ENCODE measurements at regions not wholly inside any gene's neighbourhood (a gene's known extent, or its start where the extent isn't known, plus 50 kb on each side); places are given as distances from the start of the nearest gene placed in this dataset.

GRCh38 chr4:138317175-138317748 lies 75.1 kb upstream of the SLC7A11 start:
- DNase-seq (ENCODE audit: low read depth) = no peak

DNA sequence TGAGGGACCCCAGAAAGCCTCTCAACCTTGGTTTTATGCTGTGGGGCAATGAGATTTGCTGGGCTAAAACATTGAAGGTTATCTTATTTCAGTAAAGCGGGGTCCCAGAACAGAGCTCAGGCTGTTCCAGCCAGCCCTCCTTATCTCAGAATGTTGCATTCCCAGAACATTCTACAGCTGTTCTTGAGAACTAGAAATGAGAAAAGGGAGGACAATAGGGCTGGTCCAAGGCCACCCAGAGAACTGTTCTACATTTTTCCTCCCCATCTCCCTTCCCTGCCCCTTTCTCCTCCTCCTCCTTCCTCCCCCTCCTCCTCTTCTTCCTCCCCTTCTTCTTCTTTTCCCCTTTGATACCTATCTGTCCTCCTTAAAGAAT lies 70.4 kb upstream of the SLC7A11 start:
- DNase-seq (ENCODE audit: low read depth) = no peak

DNA sequence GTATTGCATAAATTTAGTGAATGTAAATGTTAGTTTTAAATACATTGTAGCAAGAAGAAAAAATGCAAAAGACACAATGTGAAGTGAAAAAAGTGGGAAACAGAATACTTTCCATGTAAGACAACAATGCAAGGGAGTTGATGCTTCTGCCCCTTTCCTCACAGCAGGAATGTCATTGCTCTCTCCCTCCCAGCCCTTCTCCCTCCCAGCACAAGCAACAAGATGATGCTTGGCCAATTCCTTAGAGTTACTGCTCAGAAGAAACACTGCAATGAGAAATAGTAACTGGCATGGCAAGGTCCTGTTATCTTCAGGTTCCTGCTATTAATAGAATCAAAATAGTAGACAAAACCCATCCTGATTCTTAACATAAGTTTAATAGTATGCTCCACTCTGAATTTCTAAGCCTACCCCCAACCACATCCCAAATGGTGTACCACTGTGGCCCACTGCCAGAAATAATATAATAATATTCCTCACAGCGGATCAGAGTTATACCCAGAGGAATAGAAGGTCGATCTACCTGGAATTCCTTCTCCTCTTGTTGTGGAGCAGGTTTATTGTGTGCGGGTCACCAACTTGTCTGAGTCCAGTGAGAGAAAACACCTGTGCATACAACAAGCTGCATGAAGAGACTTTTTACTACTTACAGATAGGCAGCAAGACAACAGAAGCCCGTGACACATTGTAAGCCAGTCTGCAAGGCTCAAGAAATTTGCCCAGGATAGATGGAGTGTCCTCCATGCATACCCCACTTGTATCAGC lies 69.8 kb upstream of the SLC7A11 start:
- DNase-seq (ENCODE audit: low read depth) = no peak

- DNase-seq (ENCODE audit: low read depth) = peak; percentile 6
Measured at GRCh38 chr4:138310991-138311390, 68.8 kb upstream of the SLC7A11 start.

DNA sequence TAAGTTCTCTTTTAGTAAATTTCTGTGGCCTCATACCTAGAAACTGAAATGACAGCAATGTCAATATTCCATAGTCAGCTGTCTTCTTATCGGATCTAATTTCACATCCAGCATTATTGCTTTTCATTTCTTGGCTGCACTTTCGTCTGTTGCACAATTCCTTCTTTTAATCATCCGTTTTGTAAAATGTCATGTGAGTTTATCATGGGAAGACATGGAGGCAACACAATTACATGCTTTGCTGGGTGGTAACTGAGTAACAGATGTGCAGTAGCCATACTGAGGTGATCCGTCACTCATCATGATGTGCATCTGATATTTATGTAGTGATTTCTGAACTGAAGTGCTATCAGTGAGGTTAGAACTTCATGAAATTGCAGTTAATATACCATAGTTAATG lies 68.3 kb upstream of the SLC7A11 start:
- DNase-seq (ENCODE audit: low read depth) = no peak

- peak; percentile 63 for DNase-seq (ENCODE audit: low read depth)
Measured at GRCh38 chr4:138308356-138308755, 66.2 kb upstream of the SLC7A11 start.

GRCh38 chr4:138307319-138307718 lies 65.2 kb upstream of the SLC7A11 start:
- DNase-seq (ENCODE audit: low read depth) = no peak

- DNase-seq (ENCODE audit: low read depth) = no peak
Measured at GRCh38 chr4:138305050-138305449, 62.9 kb upstream of the SLC7A11 start.

- no peak for DNase-seq (ENCODE audit: low read depth)
Measured at GRCh38 chr4:138301536-138301935, 59.4 kb upstream of the SLC7A11 start.

GRCh38 chr4:138300616-138301015 lies 58.5 kb upstream of the SLC7A11 start:
- DNase-seq (ENCODE audit: low read depth) = no peak

- no peak for DNase-seq (ENCODE audit: low read depth)
Measured at GRCh38 chr4:138299881-138300280, 57.7 kb upstream of the SLC7A11 start.

DNA sequence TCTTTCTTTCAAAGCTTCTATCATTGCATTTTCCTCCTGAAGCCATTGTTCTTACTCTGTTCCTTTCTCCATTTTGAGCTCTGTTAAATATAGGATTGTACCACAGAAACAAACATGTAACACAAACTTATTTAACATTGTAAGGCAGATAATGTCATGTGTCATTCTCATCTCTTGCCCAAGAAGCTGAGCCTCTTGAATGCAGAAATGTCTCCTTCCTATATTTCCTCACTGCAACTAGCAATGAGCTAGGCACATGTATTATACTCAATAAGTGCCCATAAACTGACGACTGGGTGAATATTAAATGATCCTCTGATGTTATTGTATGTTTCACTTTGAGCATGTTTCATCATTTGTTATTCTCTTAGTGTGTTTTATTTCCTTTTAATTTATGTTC lies 56.7 kb upstream of the SLC7A11 start:
- no peak for DNase-seq (ENCODE audit: low read depth)

DNA sequence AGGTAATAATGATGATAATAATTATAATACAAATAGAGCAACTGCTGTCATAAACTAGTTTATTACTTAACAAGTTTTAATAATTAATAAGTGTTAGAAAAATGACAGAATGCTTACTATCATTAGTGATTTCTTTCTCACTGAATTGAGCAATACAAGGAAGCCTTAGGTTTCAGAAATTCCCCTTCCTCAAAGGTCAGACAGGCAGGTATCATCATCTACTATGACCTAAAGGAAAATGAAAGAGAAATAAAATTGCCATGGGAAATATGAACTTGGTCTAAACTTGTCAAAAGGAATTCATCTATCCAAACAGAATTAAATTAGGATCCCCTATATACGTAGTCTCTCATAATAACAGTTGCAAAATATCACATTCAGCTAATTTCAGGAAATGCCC lies 56.3 kb upstream of the SLC7A11 start:
- DNase-seq (ENCODE audit: low read depth) = no peak

- no peak for DNase-seq (ENCODE audit: low read depth)
Measured at GRCh38 chr4:138297743-138298405, 55.7 kb upstream of the SLC7A11 start.

DNA sequence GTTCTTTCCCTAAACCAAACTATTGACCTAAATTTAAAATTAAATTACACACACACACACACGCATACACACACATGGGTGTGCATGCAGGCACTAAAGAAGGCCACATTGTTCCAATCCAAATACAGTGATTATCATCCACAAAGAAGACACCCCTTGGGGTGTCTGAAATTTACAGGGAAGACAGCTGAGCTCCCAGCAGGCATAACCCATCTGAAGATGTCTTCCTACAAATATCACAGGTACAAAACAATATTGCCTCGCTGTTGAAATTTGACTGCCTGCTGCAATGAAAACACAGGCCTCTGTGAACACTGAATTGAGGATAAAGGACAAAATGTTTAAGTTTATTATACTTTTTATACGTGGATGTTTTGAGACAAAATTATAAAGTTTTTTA lies 50.2 kb upstream of the SLC7A11 start:
- no peak for DNase-seq (ENCODE audit: low read depth)
